Amniotic epithelial cell (primary cell): ENCODE measurements at regions not wholly inside any gene's neighbourhood (a gene's known extent, or its start where the extent isn't known, plus 50 kb on each side); places are given as distances from the start of the nearest gene placed in this dataset.

Experiments used
- DNase-seq: peaks from one replicate; pipeline ENCODE4 v3.0.0-alpha.2; 2010; ENCODE audit warnings: low read depth

GRCh38 chr18:45168866-45169600 lies 446.2 kb upstream of the SLC14A2 start:
- peak; percentile 76 for DNase-seq

- peak; percentile 94 for DNase-seq
Observed at GRCh38 chr18:45169610-45170009, 445.7 kb upstream of the SLC14A2 start.

GRCh38 chr18:45171679-45172191 lies 443.5 kb upstream of the SLC14A2 start:
- DNase-seq, result peak; percentile 66

GRCh38 chr18:45173327-45173726 lies 441.9 kb upstream of the SLC14A2 start:
- no peak for DNase-seq

- DNase-seq, result no peak
Observed at GRCh38 chr18:45173799-45174519, 441.3 kb upstream of the SLC14A2 start.

GRCh38 chr18:45174629-45175136 lies 440.6 kb upstream of the SLC14A2 start:
- no peak for DNase-seq

- peak; percentile 11 for DNase-seq
Observed at GRCh38 chr18:45175511-45175910, 439.8 kb upstream of the SLC14A2 start.

- peak; percentile 2 for DNase-seq
Observed at GRCh38 chr18:45186832-45187231, 428.4 kb upstream of the SLC14A2 start.

- no peak for DNase-seq
Observed at GRCh38 chr18:45191795-45192194, 423.5 kb upstream of the SLC14A2 start.

- no peak for DNase-seq
Observed at GRCh38 chr18:45197526-45197970, 417.7 kb upstream of the SLC14A2 start.

GRCh38 chr18:45198526-45198925 lies 416.8 kb upstream of the SLC14A2 start:
- DNase-seq, result no peak

- DNase-seq, result no peak
Observed at GRCh38 chr18:45201029-45201428, 414.2 kb upstream of the SLC14A2 start.

GRCh38 chr18:45201489-45201888 lies 413.8 kb upstream of the SLC14A2 start:
- DNase-seq, result no peak

GRCh38 chr18:45202061-45202460 lies 413.2 kb upstream of the SLC14A2 start:
- no peak for DNase-seq

GRCh38 chr18:45203677-45204076 lies 411.6 kb upstream of the SLC14A2 start:
- DNase-seq, result no peak

- DNase-seq, result no peak
Observed at GRCh38 chr18:45207328-45207727, 407.9 kb upstream of the SLC14A2 start.

- no peak for DNase-seq
Observed at GRCh38 chr18:45208164-45208563, 407.1 kb upstream of the SLC14A2 start.

GRCh38 chr18:45212181-45213039 lies 402.9 kb upstream of the SLC14A2 start:
- DNase-seq, result peak; percentile 70

GRCh38 chr18:45213040-45213333 lies 402.3 kb upstream of the SLC14A2 start:
- no peak for DNase-seq

- DNase-seq, result no peak
Observed at GRCh38 chr18:45218436-45218835, 396.8 kb upstream of the SLC14A2 start.

GRCh38 chr18:45221363-45221762 lies 393.9 kb upstream of the SLC14A2 start:
- peak; percentile 42 for DNase-seq

- peak; percentile 36 for DNase-seq
Observed at GRCh38 chr18:45222180-45222579, 393.1 kb upstream of the SLC14A2 start.
